Skeletal muscle tissue (tissue), 3 donors: ENCODE measurements at regions not wholly inside any gene's neighbourhood (a gene's known extent, or its start where the extent isn't known, plus 50 kb on each side); places are given as distances from the start of the nearest gene placed in this dataset.

Experiments
- H3K27ac ChIP-seq: one replicate; pipeline ENCODE4 v1.7.0; 2013; ENCODE audit warnings: mild to moderate bottlenecking, low read depth, low read length, inconsistent platforms
- H3K27me3 ChIP-seq, 3 donors: one replicate each; pipeline ENCODE4 v1.7.0; 2013; ENCODE audit warnings: low read length in 3 of 3; ENCODE audit not compliant: control insufficient read depth in 3 of 3, insufficient read depth in 3 of 3
- H3K36me3 ChIP-seq, 3 donors: one replicate each; pipeline ENCODE4 v1.7.0; 2013; ENCODE audit warnings: low read length in 3 of 3; ENCODE audit not compliant: control insufficient read depth in 3 of 3, insufficient read depth in 3 of 3
- H3K4me1 ChIP-seq, 3 donors: one replicate each; pipeline ENCODE4 v1.7.0; 2013; ENCODE audit warnings: low read length in 3 of 3, mild to moderate bottlenecking in 3 of 3; ENCODE audit not compliant: control insufficient read depth in 3 of 3, insufficient read depth in 3 of 3
- H3K4me3 ChIP-seq, 3 donors: one replicate each; pipeline ENCODE4 v1.7.0; 2013; ENCODE audit warnings: low read length in 3 of 3
- H3K9ac ChIP-seq, 3 donors: one replicate each; pipeline ENCODE4 v1.7.0; 2013; ENCODE audit warnings: low read length in 3 of 3, mild to moderate bottlenecking in 3 of 3, moderate library complexity in 2 of 3, low read depth in 1 of 3
- H3K9me3 ChIP-seq, 3 donors: one replicate each; pipeline ENCODE4 v1.7.0; 2013; ENCODE audit warnings: low read length in 3 of 3; ENCODE audit not compliant: control insufficient read depth in 3 of 3
- donor health status: Osteomylitis.

DNA sequence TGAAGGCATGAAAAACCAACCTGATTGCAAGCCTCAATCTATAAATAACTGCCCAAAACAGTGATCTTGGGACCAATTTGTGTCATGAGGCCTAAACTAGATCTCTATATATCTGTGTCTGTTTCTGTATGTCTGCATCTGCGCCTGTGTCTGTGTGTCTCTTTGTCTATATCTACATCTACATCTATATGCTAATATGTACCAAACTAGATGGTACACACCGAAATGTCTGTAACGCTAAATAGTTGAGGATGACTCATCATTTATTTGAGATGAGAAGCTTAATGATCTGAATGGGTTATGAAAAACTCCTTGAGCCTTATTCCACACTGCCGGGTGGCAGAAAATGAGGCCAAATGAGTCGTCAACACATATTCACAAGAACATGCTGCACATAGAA lies 982.3 kb downstream of the ROBO2 start:
- no peaks in the 10 kb centered on the region for H3K36me3 ChIP-seq
- no peaks in the 10 kb centered on the region for H3K9me3 ChIP-seq
- no peaks in the 10 kb centered on the region for H3K27me3 ChIP-seq
- no peaks in the 10 kb centered on the region for H3K4me1 ChIP-seq
- no peak overlapping the region for H3K4me3 ChIP-seq
- no peak overlapping the region for H3K9ac ChIP-seq
- H3K27ac ChIP-seq, result no peak overlapping the region

DNA sequence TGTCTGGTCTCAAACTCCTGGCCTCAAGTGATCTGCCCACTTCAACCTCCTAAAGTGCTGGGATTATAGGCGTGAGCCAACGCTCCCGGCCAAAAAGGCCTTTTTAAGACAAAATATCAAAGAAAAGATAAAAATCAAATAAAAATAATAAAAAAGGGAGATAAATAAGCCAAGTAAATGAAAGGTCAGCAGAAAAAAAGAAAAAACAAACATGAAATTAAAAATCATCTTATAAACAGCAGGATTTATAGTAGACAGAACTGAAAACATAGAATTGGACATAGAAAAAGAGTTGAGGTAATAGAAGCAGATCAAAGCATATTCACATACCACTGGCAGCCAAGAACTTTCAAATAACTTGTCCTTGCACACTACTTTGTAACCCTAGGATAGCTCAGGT lies 983.4 kb downstream of the ROBO2 start:
- no peak overlapping the region for H3K9ac ChIP-seq
- H3K36me3 ChIP-seq, result no peaks in the 10 kb centered on the region
- no peak overlapping the region for H3K27ac ChIP-seq
- H3K27me3 ChIP-seq, result no peaks in the 10 kb centered on the region
- no peaks in the 10 kb centered on the region for H3K4me1 ChIP-seq
- no peaks in the 10 kb centered on the region for H3K9me3 ChIP-seq
- no peak overlapping the region for H3K4me3 ChIP-seq

DNA sequence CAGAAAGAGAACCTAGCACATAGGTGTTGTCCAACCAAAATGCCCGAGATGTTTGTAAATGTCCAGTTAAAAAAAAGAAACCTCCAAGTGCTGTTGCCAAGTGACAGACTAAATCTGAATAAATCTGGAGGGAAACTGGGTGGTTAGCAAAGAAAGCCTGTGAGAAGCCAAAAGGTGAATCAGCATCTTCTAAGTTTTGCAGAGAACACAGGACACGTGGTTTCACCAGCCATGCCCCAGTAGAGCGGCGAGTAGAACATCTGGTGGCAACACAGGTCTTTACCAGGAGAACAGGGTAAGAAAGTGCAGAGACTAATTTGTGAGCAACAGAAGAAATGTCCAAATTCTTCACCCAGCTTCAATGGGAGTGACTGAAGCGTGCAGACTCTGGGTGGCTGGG lies 986.0 kb downstream of the ROBO2 start:
- Histone ChIP-seq H3K27ac (no peak overlapping the region), H3K36me3 (no peaks in the 10 kb centered on the region), H3K9me3 (no peaks in the 10 kb centered on the region), H3K4me3 (no peak overlapping the region), H3K9ac (no peak overlapping the region), H3K4me1 (no peaks in the 10 kb centered on the region), H3K27me3 (no peaks in the 10 kb centered on the region)

DNA sequence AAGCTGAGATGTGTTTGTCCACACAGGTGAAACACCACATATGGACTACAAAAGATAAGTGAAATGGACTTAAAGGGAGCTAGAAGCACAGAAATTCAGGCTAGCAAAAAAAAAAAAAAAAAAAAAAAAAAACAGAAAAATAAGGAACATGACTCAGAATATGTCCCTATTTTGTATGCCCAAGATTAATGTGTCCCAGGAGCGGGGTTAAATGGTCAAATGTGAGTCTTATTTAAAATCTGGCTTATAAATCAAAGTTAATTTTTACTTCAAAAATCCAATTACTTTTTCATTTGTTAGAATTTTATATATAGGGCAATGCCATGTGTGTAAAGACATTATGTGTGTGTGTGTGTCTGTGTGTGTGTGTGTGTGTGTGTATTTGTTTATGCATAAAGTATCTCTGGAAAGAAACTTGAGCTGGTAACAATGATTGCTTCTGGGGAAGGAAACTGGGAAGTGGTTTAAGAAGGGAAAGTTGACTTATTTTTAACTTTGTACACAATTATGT lies 986.5 kb downstream of the ROBO2 start:
- Histone ChIP-seq H3K36me3 (no peaks in the 10 kb centered on the region), H3K4me1 (no peaks in the 10 kb centered on the region), H3K27ac (no peak overlapping the region), H3K9ac (no peak overlapping the region), H3K4me3 (no peak overlapping the region), H3K9me3 (no peaks in the 10 kb centered on the region), H3K27me3 (no peaks in the 10 kb centered on the region)

DNA sequence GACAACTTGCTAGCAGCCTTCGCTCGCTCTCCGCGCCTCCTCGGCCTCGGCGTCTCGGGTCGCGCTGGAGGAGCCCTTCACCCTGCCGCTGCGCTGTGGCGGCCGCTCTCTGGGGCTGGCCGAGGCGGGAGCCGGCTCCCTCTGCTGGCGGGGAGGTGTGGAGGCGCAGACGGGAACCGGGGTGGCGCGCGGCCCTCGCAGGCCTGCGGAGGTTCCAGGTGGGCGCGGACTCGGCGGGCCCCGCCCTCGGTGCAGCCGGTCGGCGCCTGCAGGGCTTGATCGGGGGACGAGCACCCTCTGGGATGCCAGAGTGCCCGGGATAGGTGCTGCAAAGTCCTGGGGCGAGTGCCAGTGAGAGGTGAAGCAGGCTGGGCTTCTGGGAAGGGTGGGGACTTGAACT lies 989.9 kb downstream of the ROBO2 start:
- Histone ChIP-seq H3K27me3 (no peaks in the 10 kb centered on the region), H3K4me3 (no peak overlapping the region), H3K27ac (no peak overlapping the region), H3K9ac (no peak overlapping the region), H3K36me3 (no peaks in the 10 kb centered on the region), H3K9me3 (no peaks in the 10 kb centered on the region), H3K4me1 (no peaks in the 10 kb centered on the region)

DNA sequence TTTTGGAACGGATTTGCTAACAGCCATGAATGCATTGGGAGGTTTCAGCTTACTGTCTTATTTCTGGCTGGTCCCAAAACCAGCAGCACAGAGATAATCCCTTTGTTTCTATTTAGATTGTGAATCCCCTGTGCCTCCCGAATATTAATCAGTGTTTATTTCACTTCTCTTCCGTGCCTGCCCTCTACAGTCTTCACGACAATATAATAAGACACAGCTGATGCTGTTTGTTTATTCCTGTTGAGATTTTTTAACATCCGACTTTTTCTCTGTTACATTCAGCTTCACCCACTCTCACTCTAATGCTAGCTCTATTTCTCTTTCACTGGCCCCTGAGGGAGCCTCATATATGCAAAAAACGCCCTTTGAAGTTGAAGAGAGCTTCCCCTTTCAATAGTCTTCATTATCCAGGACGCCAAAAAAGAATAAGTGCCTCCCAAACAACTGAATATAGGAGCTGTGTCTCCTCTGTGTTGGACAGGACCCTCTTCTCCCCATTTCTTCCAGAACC lies 995.3 kb downstream of the ROBO2 start:
- no peaks in the 10 kb centered on the region for H3K27me3 ChIP-seq
- no peak overlapping the region for H3K9ac ChIP-seq
- H3K36me3 ChIP-seq, result no peaks in the 10 kb centered on the region
- H3K4me3 ChIP-seq, result no peak overlapping the region
- H3K27ac ChIP-seq, result no peak overlapping the region
- H3K4me1 ChIP-seq, result no peaks in the 10 kb centered on the region
- H3K9me3 ChIP-seq, result no peaks in the 10 kb centered on the region

DNA sequence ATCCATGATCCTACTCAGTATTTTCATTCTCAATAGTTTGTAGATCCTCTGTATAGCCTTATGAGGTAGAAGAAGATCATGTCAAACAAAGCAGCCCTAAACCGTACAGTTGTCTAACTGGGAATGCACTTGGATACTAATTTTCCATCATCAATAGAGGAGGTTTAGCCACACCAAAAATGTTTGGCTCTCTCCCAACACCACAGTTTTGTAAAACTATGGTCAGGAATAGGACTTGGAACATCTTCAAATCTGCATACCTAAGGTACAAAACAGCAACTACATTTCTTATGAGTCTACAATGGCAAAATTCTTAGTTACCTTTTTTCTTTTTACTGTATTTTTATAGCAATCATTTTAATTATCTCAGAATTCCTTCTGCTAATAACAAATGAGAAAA lies 1001.6 kb downstream of the ROBO2 start:
- H3K27ac ChIP-seq, result no peak overlapping the region
- no peak overlapping the region for H3K4me3 ChIP-seq
- H3K9me3 ChIP-seq, result no peaks in the 10 kb centered on the region
- H3K27me3 ChIP-seq, result no peaks in the 10 kb centered on the region
- H3K36me3 ChIP-seq, result no peaks in the 10 kb centered on the region
- no peak overlapping the region for H3K9ac ChIP-seq
- H3K4me1 ChIP-seq, result no peaks in the 10 kb centered on the region

DNA sequence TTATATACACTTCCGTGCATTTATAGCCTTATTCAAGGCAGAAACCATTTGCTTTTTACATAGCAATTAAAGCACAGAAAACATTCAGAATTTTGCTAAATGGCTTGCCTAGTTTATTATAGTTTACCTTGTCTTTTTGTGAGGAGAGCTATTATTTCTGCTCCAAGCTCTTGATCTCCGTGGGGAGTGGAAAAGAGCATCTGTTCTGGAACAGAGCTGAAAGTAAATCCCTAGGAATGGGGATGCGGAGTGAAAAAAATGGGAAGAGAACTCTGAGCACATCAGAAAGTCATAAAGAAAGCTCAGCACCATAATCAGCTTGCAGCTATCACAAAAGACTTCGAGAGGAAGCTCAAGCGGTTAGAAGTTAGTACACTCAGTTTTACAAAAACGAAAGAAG lies 1006.7 kb downstream of the ROBO2 start:
- Histone ChIP-seq H3K9me3 (no peaks in the 10 kb centered on the region), H3K4me3 (no peak overlapping the region), H3K27me3 (no peaks in the 10 kb centered on the region), H3K9ac (no peak overlapping the region), H3K36me3 (no peaks in the 10 kb centered on the region), H3K27ac (no peak overlapping the region), H3K4me1 (no peaks in the 10 kb centered on the region)

DNA sequence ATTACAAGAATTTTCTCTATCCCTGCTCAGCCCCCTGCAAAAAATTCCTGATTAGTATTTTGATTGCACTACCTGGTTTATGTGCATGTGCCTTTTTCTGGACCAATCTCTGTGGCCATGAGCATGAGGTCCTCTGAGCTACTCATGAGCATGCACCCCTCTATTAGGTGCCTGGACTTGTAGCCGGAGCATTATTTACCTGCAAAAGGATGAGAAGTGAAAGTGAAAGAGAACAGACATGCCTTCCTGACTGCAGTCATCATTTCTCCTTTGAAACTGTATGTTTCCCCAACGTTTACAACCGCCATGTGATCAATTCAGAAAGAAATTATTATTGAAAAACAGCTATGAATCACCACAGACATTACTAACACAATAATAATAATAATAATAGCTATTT lies 1008.8 kb downstream of the ROBO2 start:
- Histone ChIP-seq H3K27ac (no peak overlapping the region), H3K9me3 (no peaks in the 10 kb centered on the region), H3K36me3 (no peaks in the 10 kb centered on the region), H3K27me3 (no peaks in the 10 kb centered on the region), H3K4me3 (no peak overlapping the region), H3K4me1 (no peaks in the 10 kb centered on the region), H3K9ac (no peak overlapping the region)

DNA sequence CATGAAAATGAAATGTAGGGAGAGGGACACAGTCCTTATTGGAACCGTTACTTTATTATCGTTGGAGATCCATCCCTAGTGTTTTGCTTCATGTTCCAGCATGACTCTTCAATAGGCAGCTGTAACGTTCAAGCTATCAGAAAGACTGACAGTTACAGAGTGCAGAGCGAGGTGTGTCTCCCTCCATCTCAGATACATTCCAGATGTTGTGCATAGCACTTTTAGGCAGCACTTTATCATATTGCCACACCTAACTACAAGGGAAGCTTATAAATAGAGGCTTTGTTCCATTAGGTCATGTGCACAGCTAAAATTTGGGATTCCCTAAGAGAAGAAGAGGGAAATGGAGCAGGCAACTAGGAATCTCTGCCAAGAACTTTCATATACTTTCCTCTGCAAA lies 1009.6 kb downstream of the ROBO2 start:
- H3K9ac ChIP-seq, result no peak overlapping the region
- no peaks in the 10 kb centered on the region for H3K36me3 ChIP-seq
- H3K4me3 ChIP-seq, result no peak overlapping the region
- H3K27ac ChIP-seq, result no peak overlapping the region
- H3K4me1 ChIP-seq, result no peaks in the 10 kb centered on the region
- no peaks in the 10 kb centered on the region for H3K27me3 ChIP-seq
- no peaks in the 10 kb centered on the region for H3K9me3 ChIP-seq
